HEK293 (cell line): ENCODE measurements at regions not wholly inside any gene's neighbourhood (a gene's known extent, or its start where the extent isn't known, plus 50 kb on each side); places are given as distances from the start of the nearest gene placed in this dataset.
"Not testable (repeated sequence)": the region's sequence is repeated elsewhere in the genome, so short reads cannot be mapped to it uniquely, and the experiment has no call there.

Experiments
- CTCF ChIA-PET: fragments of 350-600 bp; formaldehyde crosslinking; extraction: SDS; loops from one replicate; lab custom pipeline; 2021; ENCODE audit warnings: antibody characterized with exemption; lab: Yijun Ruan, JAX
- POLR2A ChIA-PET: fragments of 300-600 bp; formaldehyde crosslinking; extraction: SDS; loops from one replicate; lab custom pipeline; 2020; ENCODE audit warnings: antibody characterized with exemption, inconsistent platforms; lab: Yijun Ruan, JAX
- H3K27ac ChIP-seq: fragments of 200-500 bp; sonication (Bioruptor generic); 2 replicates; pipeline ENCODE4 v1.5.1; 2014; ENCODE audit warnings: low read depth, low read length, control low read depth, inconsistent platforms; ENCODE audit errors: extremely low read depth
- H3K36me3 ChIP-seq, 2 experiments: fragments of 200-500 bp in 1 of 2; sonication (Bioruptor generic) in 1 of 2; 1 replicate in 1 of 2; 2 replicates in 1 of 2; pipeline ENCODE4 v1.5.1; 2014 to 2017; ENCODE audit warnings: inconsistent platforms in 2 of 2, low read length in 2 of 2; ENCODE audit not compliant: control insufficient read depth in 2 of 2, insufficient read depth in 1 of 2
- H3K4me1 ChIP-seq: fragments of 200-500 bp; sonication (Bioruptor generic); 2 replicates; pipeline ENCODE4 v1.5.1; 2014; ENCODE audit warnings: mild to moderate bottlenecking, low read length, inconsistent platforms; ENCODE audit not compliant: control insufficient read depth, insufficient read depth
- H3K4me3 ChIP-seq: 2 replicates; pipeline ENCODE4 v1.5.1; 2011; ENCODE audit warnings: low read depth, mild to moderate bottlenecking, control low read depth, low read length, moderate library complexity
- H3K9me3 ChIP-seq: fragments of 200-500 bp; sonication (Bioruptor generic); 2 replicates; pipeline ENCODE4 v1.5.1; 2014; ENCODE audit warnings: low read depth, low read length, inconsistent platforms; ENCODE audit not compliant: control insufficient read depth, insufficient read depth
- HOXA7 ChIP-seq: sonication (generic); formaldehyde crosslinking; IDR thresholded peaks from 2 replicates; pipeline ENCODE4 v1.8.1; 2022; ENCODE audit warnings: missing genetic modification reagents, borderline replicate concordance
- IKZF3 ChIP-seq: fragments of 450-650 bp; IDR thresholded peaks from 2 replicates; pipeline ENCODE4 v1.5.0; 2018; ENCODE audit warnings: missing biosample characterization, mild to moderate bottlenecking, missing genetic modification characterization, moderate library complexity
- KLF1 ChIP-seq: fragments of 450-650 bp; formaldehyde crosslinking; IDR thresholded peaks from 2 replicates; pipeline ENCODE4 v1.5.1; 2016; ENCODE audit warnings: missing biosample characterization, missing genetic modification characterization
- KLF7 ChIP-seq: fragments of 450-650 bp; formaldehyde crosslinking; IDR thresholded peaks from 2 replicates; pipeline ENCODE4 v1.5.1; 2016; ENCODE audit warnings: missing biosample characterization, missing genetic modification characterization, borderline replicate concordance
- TCF7L2 ChIP-seq: IDR thresholded peaks from 2 replicates; pipeline ENCODE4 v1.6.1; 2011; ENCODE audit warnings: low read depth, mild to moderate bottlenecking, inconsistent platforms, low read length, moderate library complexity, borderline replicate concordance
- ZFP37 ChIP-seq: fragments of 450-650 bp; formaldehyde crosslinking; IDR thresholded peaks from 2 replicates; pipeline ENCODE4 v1.5.1; 2016; ENCODE audit warnings: missing biosample characterization, missing genetic modification characterization
- ZNF175 ChIP-seq: fragments of 450-650 bp; formaldehyde crosslinking; IDR thresholded peaks from 2 replicates; pipeline ENCODE4 v1.5.1; 2016; ENCODE audit warnings: missing biosample characterization, missing genetic modification characterization
- ZNF324 ChIP-seq: fragments of 450-650 bp; formaldehyde crosslinking; IDR thresholded peaks from 2 replicates; pipeline ENCODE4 v1.5.1; 2016; ENCODE audit warnings: missing biosample characterization, missing genetic modification characterization
- ZNF350 ChIP-seq: fragments of 450-650 bp; formaldehyde crosslinking; IDR thresholded peaks from 2 replicates; pipeline ENCODE4 v1.5.0; 2017; ENCODE audit warnings: missing biosample characterization, mild to moderate bottlenecking, missing genetic modification characterization
- ZNF514 ChIP-seq: fragments of 450-650 bp; formaldehyde crosslinking; IDR thresholded peaks from 2 replicates; pipeline ENCODE4 v1.5.1; 2016; ENCODE audit warnings: missing biosample characterization, missing genetic modification characterization
- ZNF555 ChIP-seq: fragments of 450-650 bp; formaldehyde crosslinking; conservative IDR thresholded peaks from 2 replicates; pipeline ENCODE4 v1.5.1; 2017; ENCODE audit warnings: missing biosample characterization, mild to moderate bottlenecking, missing genetic modification characterization, inconsistent platforms
- ZNF560 ChIP-seq: fragments of 450-650 bp; formaldehyde crosslinking; IDR thresholded peaks from 2 replicates; pipeline ENCODE4 v1.5.1; 2017; ENCODE audit warnings: missing biosample characterization, missing genetic modification characterization, borderline replicate concordance
- ZNF585B ChIP-seq: fragments of 450-650 bp; formaldehyde crosslinking; IDR thresholded peaks from 2 replicates; pipeline ENCODE4 v1.5.1; 2016; ENCODE audit warnings: missing biosample characterization, missing genetic modification characterization
- ZNF629 ChIP-seq: fragments of 450-650 bp; formaldehyde crosslinking; IDR thresholded peaks from 2 replicates; pipeline ENCODE4 v1.5.1; 2017; ENCODE audit warnings: missing biosample characterization, missing genetic modification characterization
- ZNF658 ChIP-seq: fragments of 450-650 bp; formaldehyde crosslinking; IDR thresholded peaks from 2 replicates; pipeline ENCODE4; 2016; ENCODE audit warnings: missing biosample characterization, missing genetic modification characterization
- ZNF747 ChIP-seq: fragments of 450-650 bp; formaldehyde crosslinking; IDR thresholded peaks from 2 replicates; pipeline ENCODE4 v1.5.1; 2016; ENCODE audit warnings: missing biosample characterization, missing genetic modification characterization
- TF ChIP-seq, protein P1 (sequence below): fragments of 450-650 bp; formaldehyde crosslinking; IDR thresholded peaks from 2 replicates; pipeline ENCODE4 v1.5.1; 2016; ENCODE audit warnings: missing biosample characterization, missing genetic modification characterization, borderline replicate concordance
- TF ChIP-seq, protein P2 (sequence below): fragments of 450-650 bp; formaldehyde crosslinking; IDR thresholded peaks from 2 replicates; pipeline ENCODE4 v1.5.1; 2016; ENCODE audit warnings: missing biosample characterization, missing genetic modification characterization
- TF ChIP-seq, protein P3 (sequence below): fragments of 450-650 bp; formaldehyde crosslinking; IDR thresholded peaks from 2 replicates; pipeline ENCODE4 v1.5.1; 2016; ENCODE audit warnings: missing biosample characterization, missing genetic modification characterization, low read depth

DNA sequence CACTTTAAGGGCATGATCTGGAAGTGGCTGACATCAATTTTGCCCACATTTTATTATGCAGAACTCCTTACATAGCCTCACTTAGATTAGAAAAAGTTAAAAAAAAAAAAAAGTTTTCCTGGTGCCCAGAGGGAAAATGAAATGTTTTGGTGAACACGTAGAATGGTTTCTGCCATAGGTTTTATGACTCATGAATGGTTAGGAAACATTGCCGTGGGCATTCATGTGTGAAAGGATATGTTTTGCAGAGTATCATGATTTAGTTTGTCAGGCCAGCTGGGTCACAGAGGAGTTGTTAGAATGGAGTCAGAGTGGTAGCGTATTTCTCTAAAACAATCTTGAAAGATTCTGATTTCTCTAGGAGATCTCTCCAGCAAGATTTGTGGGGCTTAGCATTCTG, 133.8 kb downstream of the MRPL57 start:
- POLR2A ChIA-PET = no interaction called here
- no peaks in the 10 kb centered on the region for H3K36me3 ChIP-seq
- no peaks in the 10 kb centered on the region for H3K9me3 ChIP-seq
- H3K4me1 ChIP-seq = no peaks in the 10 kb centered on the region
- H3K4me3 ChIP-seq = no peak overlapping the region
- CTCF ChIA-PET = interaction anchor here (0.6 to 1.7 kb wide), 2 partner anchors 12 to 41 kb away, joined by 5 to 8 read pairs; no protein-coding TSS in a partner anchor
- no peak for TF ChIP-seq TCF7L2
- TF ChIP-seq ZNF560 (tag by site-specific recombination) = no peak
- no peak for TF ChIP-seq IKZF3 (tag by site-specific recombination)
- TF ChIP-seq KLF1 (tag by site-specific recombination) = no peak
- TF ChIP-seq ZNF350 = no peak
- no peak for TF ChIP-seq KLF7
- no peak for TF ChIP-seq ZFP37 (tag by site-specific recombination)
- TF ChIP-seq ZNF585B (tag by site-specific recombination) = no peak
- TF ChIP-seq HOXA7 (CRISPR knock-in tag) = no peak
- no peak for TF ChIP-seq ZNF514 (tag by site-specific recombination)
- TF ChIP-seq, protein P1, sequence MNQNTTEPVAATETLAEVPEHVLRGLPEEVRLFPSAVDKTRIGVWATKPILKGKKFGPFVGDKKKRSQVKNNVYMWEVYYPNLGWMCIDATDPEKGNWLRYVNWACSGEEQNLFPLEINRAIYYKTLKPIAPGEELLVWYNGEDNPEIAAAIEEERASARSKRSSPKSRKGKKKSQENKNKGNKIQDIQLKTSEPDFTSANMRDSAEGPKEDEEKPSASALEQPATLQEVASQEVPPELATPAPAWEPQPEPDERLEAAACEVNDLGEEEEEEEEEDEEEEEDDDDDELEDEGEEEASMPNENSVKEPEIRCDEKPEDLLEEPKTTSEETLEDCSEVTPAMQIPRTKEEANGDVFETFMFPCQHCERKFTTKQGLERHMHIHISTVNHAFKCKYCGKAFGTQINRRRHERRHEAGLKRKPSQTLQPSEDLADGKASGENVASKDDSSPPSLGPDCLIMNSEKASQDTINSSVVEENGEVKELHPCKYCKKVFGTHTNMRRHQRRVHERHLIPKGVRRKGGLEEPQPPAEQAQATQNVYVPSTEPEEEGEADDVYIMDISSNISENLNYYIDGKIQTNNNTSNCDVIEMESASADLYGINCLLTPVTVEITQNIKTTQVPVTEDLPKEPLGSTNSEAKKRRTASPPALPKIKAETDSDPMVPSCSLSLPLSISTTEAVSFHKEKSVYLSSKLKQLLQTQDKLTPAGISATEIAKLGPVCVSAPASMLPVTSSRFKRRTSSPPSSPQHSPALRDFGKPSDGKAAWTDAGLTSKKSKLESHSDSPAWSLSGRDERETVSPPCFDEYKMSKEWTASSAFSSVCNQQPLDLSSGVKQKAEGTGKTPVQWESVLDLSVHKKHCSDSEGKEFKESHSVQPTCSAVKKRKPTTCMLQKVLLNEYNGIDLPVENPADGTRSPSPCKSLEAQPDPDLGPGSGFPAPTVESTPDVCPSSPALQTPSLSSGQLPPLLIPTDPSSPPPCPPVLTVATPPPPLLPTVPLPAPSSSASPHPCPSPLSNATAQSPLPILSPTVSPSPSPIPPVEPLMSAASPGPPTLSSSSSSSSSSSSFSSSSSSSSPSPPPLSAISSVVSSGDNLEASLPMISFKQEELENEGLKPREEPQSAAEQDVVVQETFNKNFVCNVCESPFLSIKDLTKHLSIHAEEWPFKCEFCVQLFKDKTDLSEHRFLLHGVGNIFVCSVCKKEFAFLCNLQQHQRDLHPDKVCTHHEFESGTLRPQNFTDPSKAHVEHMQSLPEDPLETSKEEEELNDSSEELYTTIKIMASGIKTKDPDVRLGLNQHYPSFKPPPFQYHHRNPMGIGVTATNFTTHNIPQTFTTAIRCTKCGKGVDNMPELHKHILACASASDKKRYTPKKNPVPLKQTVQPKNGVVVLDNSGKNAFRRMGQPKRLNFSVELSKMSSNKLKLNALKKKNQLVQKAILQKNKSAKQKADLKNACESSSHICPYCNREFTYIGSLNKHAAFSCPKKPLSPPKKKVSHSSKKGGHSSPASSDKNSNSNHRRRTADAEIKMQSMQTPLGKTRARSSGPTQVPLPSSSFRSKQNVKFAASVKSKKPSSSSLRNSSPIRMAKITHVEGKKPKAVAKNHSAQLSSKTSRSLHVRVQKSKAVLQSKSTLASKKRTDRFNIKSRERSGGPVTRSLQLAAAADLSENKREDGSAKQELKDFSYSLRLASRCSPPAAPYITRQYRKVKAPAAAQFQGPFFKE (tag by site-specific recombination) = no peak
- no peak for TF ChIP-seq ZNF175 (tag by site-specific recombination)
- TF ChIP-seq, protein P2, sequence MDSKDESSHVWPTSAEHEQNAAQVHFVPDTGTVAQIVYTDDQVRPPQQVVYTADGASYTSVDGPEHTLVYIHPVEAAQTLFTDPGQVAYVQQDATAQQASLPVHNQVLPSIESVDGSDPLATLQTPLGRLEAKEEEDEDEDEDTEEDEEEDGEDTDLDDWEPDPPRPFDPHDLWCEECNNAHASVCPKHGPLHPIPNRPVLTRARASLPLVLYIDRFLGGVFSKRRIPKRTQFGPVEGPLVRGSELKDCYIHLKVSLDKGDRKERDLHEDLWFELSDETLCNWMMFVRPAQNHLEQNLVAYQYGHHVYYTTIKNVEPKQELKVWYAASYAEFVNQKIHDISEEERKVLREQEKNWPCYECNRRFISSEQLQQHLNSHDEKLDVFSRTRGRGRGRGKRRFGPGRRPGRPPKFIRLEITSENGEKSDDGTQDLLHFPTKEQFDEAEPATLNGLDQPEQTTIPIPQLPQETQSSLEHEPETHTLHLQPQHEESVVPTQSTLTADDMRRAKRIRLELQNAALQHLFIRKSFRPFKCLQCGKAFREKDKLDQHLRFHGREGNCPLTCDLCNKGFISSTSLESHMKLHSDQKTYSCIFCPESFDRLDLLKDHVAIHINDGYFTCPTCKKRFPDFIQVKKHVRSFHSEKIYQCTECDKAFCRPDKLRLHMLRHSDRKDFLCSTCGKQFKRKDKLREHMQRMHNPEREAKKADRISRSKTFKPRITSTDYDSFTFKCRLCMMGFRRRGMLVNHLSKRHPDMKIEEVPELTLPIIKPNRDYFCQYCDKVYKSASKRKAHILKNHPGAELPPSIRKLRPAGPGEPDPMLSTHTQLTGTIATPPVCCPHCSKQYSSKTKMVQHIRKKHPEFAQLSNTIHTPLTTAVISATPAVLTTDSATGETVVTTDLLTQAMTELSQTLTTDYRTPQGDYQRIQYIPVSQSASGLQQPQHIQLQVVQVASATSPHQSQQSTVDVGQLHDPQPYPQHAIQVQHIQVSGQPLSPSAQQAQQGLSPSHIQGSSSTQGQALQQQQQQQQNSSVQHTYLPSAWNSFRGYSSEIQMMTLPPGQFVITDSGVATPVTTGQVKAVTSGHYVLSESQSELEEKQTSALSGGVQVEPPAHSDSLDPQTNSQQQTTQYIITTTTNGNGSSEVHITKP (tag by site-specific recombination) = no peak
- TF ChIP-seq ZNF555 (tag by site-specific recombination) = no peak
- TF ChIP-seq ZNF324 (tag by site-specific recombination) = no peak
- TF ChIP-seq, protein P3, sequence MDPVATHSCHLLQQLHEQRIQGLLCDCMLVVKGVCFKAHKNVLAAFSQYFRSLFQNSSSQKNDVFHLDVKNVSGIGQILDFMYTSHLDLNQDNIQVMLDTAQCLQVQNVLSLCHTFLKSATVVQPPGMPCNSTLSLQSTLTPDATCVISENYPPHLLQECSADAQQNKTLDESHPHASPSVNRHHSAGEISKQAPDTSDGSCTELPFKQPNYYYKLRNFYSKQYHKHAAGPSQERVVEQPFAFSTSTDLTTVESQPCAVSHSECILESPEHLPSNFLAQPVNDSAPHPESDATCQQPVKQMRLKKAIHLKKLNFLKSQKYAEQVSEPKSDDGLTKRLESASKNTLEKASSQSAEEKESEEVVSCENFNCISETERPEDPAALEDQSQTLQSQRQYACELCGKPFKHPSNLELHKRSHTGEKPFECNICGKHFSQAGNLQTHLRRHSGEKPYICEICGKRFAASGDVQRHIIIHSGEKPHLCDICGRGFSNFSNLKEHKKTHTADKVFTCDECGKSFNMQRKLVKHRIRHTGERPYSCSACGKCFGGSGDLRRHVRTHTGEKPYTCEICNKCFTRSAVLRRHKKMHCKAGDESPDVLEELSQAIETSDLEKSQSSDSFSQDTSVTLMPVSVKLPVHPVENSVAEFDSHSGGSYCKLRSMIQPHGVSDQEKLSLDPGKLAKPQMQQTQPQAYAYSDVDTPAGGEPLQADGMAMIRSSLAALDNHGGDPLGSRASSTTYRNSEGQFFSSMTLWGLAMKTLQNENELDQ (tag by site-specific recombination) = no peak
- no peak for TF ChIP-seq ZNF747
- no peak for TF ChIP-seq ZNF629 (tag by site-specific recombination)
- no peak for TF ChIP-seq ZNF658 (tag by site-specific recombination)
- no peak overlapping the region for H3K27ac ChIP-seq

DNA sequence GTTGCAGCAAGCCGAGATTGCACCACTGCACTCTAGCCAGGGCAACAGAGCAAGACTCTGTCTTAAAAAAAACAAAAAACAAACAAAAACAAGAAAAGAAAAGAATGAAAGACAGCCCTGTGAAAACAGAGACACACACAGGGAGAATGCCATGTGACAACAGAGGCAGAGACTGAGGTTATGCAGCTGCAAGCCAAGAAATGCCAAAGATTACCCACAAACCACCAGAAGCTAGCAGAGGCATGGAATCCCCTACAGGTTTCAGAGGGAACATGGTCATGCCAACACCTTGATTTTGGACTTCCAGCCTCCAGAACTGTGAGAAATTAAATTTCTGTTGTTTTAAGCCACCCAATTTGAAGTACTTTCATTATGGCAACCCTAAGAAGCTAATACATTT, 138.5 kb downstream of the MRPL57 start:
- POLR2A ChIA-PET, H3K36me3 ChIP-seq, H3K4me3 ChIP-seq, H3K27ac ChIP-seq, H3K9me3 ChIP-seq, CTCF ChIA-PET, H3K4me1 ChIP-seq: not testable (repeated sequence)
